22Rv1 (cell line): ENCODE measurements at regions not wholly inside any gene's neighbourhood (a gene's known extent, or its start where the extent isn't known, plus 50 kb on each side); places are given as distances from the start of the nearest gene placed in this dataset.

Source experiments
- CTCF ChIP-seq: fragments of 450-650 bp; IDR thresholded peaks from 2 replicates; pipeline ENCODE4 v1.5.1; 2017; ENCODE audit warnings: mild to moderate bottlenecking
- ZFX ChIP-seq: fragments of 450-650 bp; IDR thresholded peaks from 2 replicates; pipeline ENCODE4 v1.6.1; 2017; ENCODE audit warnings: antibody characterized with exemption, borderline replicate concordance

- TF ChIP-seq CTCF (no peak), ZFX (no peak)
Observed at GRCh38 chr12:114968727-114969126, 284.8 kb upstream of the TBX3 start.
